ENCODE measurements at regions not wholly inside any gene's neighbourhood (a gene's known extent, or its start where the extent isn't known, plus 50 kb on each side); places are given as distances from the start of the nearest gene placed in this dataset.

- TF ChIP-seq CTCF (IDR thresholded peaks at IDR 0.05), result no peak
- TF ChIP-seq EZH2 (IDR thresholded peaks at IDR 0.05), result no peak
Measured at GRCh38 chr2:5886462-5886861, 194.3 kb downstream of the SOX11 start.

All from neural progenitor cell (in vitro differentiated cells).